HCEC 1CT (cell line): ENCODE measurements at regions not wholly inside any gene's neighbourhood (a gene's known extent, or its start where the extent isn't known, plus 50 kb on each side); places are given as distances from the start of the nearest gene placed in this dataset.

Experiments
- DNase-seq: peaks from one replicate; pipeline ENCODE4 v3.0.0-alpha.2; 2017

GRCh38 chr3:139778682-139779233 is 101.0 kb upstream of the NMNAT3 start:
- no peak for DNase-seq

GRCh38 chr3:139774560-139775302 is 97.0 kb upstream of the NMNAT3 start:
- DNase-seq: no peak

GRCh38 chr3:139772539-139773500 is 95.0 kb upstream of the NMNAT3 start:
- peak; percentile 76 for DNase-seq

GRCh38 chr3:139771331-139771730 is 93.6 kb upstream of the NMNAT3 start:
- no peak for DNase-seq

- no peak for DNase-seq
These were observed 92.8 kb upstream of the NMNAT3 start for GRCh38 chr3:139770577-139770976.

- DNase-seq: no peak
These were observed 92.0 kb upstream of the NMNAT3 start for GRCh38 chr3:139769796-139770195.

GRCh38 chr3:139764936-139765335 is 87.2 kb upstream of the NMNAT3 start:
- DNase-seq: peak; percentile 61

- peak; percentile 14 for DNase-seq
These were observed 86.5 kb upstream of the NMNAT3 start for GRCh38 chr3:139764069-139764905.

- no peak for DNase-seq
These were observed 84.5 kb upstream of the NMNAT3 start for GRCh38 chr3:139762302-139762701.

- DNase-seq: no peak
These were observed 81.7 kb upstream of the NMNAT3 start for GRCh38 chr3:139759470-139759869.

GRCh38 chr3:139758654-139759291 is 81.0 kb upstream of the NMNAT3 start:
- no peak for DNase-seq

- no peak for DNase-seq
These were observed 79.8 kb upstream of the NMNAT3 start for GRCh38 chr3:139757448-139758030.

- no peak for DNase-seq
These were observed 78.8 kb upstream of the NMNAT3 start for GRCh38 chr3:139756529-139757103.

GRCh38 chr3:139755551-139755950 is 77.8 kb upstream of the NMNAT3 start:
- no peak for DNase-seq

GRCh38 chr3:139751789-139752188 is 74.0 kb upstream of the NMNAT3 start:
- DNase-seq: no peak

- DNase-seq: no peak
These were observed 68.7 kb upstream of the NMNAT3 start for GRCh38 chr3:139746481-139746880.

- DNase-seq: peak; percentile 39
These were observed 68.1 kb upstream of the NMNAT3 start for GRCh38 chr3:139745831-139746230.

GRCh38 chr3:139738697-139739096 is 60.9 kb upstream of the NMNAT3 start:
- DNase-seq: no peak

- no peak for DNase-seq
These were observed 60.0 kb upstream of the NMNAT3 start for GRCh38 chr3:139737682-139738361.

- DNase-seq: no peak
These were observed 57.4 kb upstream of the NMNAT3 start for GRCh38 chr3:139735191-139735590.

GRCh38 chr3:139732729-139733128 is 55.0 kb upstream of the NMNAT3 start:
- no peak for DNase-seq
